ENCODE measurements at regions not wholly inside any gene's neighbourhood (a gene's known extent, or its start where the extent isn't known, plus 50 kb on each side); places are given as distances from the start of the nearest gene placed in this dataset.

DNA sequence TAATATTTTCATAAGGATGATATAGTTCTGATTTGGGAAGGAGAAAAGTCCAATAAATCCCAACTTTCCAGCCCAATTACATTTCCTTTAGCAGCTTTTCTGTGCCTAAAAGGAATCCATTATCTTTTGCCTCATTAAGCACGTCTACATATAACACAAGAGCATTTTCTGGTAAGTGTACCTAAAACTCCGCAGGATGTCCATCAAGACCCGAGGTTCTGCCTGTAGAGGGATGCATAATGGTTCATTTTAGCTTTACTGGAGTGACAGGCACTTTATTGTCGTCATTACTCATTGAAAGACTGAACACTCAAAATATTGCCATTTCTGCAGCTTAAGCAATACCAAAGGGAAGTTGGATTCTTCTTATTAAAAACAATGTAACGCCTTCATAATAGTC is 669.0 kb downstream of the PRELID2 start:
- DNase-seq (ENCODE audit: extremely low read depth, low read depth) = no peak
- TF ChIP-seq, protein P1, sequence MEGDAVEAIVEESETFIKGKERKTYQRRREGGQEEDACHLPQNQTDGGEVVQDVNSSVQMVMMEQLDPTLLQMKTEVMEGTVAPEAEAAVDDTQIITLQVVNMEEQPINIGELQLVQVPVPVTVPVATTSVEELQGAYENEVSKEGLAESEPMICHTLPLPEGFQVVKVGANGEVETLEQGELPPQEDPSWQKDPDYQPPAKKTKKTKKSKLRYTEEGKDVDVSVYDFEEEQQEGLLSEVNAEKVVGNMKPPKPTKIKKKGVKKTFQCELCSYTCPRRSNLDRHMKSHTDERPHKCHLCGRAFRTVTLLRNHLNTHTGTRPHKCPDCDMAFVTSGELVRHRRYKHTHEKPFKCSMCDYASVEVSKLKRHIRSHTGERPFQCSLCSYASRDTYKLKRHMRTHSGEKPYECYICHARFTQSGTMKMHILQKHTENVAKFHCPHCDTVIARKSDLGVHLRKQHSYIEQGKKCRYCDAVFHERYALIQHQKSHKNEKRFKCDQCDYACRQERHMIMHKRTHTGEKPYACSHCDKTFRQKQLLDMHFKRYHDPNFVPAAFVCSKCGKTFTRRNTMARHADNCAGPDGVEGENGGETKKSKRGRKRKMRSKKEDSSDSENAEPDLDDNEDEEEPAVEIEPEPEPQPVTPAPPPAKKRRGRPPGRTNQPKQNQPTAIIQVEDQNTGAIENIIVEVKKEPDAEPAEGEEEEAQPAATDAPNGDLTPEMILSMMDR (IDR thresholded peaks at IDR 0.05; ENCODE audit: low read depth, low read length) = no peak

DNA sequence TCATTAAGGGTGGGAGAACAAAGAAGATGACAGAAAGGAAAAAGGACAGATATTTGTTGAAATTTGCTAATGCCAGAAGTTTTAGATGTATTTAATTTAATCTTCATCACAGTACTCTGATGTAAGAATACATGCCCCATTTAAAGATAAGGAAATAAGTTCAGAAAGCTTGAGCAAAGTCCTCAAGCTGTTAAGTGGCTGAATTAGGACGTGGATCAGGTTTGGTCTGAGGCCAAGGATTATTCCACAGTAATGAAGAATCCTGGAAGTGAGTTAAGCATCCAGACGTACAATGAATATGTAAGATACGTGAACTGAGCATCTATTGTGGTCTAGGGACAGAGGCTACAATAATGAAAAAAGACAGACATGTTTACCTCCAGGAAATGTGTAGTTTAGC is 671.3 kb downstream of the PRELID2 start:
- TF ChIP-seq, protein P1 (IDR thresholded peaks at IDR 0.05; ENCODE audit: low read depth, low read length) = no peak
- no peak for DNase-seq (ENCODE audit: extremely low read depth, low read depth)

DNA sequence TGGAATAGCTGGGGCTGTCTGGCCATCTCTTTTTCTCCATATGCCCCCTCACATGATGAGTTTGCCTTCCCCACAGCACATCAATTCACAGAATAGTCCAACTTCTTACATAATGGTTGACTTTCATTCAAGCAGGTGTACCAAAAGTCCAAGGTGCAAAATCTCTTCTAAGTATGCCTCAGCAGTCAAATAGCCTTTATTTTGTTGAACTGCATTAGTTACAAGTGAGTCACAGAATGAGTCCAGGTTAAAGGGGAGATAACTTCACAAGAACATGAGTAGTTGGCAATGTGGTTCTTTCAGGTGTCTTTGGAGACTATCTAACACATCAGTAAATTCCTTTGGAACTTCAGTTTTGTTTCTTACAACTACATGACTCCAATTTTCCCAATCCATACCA is 672.5 kb downstream of the PRELID2 start:
- TF ChIP-seq, protein P1 (IDR thresholded peaks at IDR 0.05; ENCODE audit: low read depth, low read length) = no peak
- DNase-seq (ENCODE audit: extremely low read depth, low read depth) = no peak

DNA sequence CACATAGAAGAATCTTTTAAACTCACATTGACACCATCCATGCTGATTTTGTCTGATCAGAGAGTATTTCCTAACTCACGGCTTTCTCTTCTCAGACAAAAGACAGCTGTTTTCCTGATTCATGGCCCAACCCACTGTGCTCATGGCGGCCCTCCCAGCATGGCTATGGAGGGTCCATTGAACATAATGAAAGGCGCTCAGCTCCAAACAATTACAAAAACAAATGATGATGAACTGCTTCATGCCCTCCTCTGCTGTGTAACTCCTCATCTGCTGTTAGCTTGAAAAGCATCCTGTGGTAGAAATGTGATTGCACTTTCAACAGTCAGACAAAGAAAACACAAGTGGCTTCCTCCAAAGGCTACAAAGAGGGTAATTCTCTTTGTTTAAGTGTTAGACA is 673.8 kb downstream of the PRELID2 start:
- DNase-seq (ENCODE audit: extremely low read depth, low read depth) = no peak
- TF ChIP-seq, protein P1 (IDR thresholded peaks at IDR 0.05; ENCODE audit: low read depth, low read length) = no peak

DNA sequence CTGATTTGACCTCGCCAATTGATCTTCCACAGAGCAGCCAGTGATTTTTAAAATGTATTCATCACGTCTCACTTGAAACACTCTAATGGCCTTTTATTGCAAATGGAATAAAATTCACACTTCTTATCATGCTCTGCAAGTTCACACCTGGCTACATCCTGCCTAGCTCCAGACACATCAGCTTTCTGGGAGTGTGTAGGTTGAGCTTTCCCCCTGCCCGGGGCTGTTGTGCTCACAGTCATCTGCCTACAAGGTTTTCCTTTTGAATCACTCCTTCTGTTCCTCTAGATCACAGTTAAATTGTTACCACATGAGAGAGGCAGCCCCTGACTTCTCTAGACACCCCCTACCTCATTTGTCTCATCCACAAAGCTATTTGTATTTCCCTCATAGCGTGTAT is 674.5 kb downstream of the PRELID2 start:
- no peak for DNase-seq (ENCODE audit: extremely low read depth, low read depth)
- TF ChIP-seq, protein P1 (IDR thresholded peaks at IDR 0.05; ENCODE audit: low read depth, low read length) = no peak

DNA sequence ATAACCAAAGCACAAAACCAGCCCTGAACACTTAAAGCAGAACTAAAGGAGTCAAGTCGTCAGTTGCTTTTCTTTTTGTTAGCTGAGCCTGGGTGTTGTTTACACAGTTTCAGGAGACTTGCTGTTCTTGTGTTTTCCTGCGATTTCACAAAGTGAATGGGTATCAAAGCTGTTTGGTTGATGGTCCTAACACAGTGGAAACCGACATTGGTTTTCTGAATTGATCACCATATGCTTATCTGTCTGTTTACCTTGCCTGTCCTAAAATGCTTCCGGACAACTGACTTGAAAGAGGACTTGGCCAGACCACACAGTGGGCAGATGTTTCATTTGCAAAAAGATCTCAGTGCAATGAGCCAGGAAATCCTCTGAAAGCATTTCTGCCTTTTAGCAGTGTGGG is 676.4 kb downstream of the PRELID2 start:
- DNase-seq (ENCODE audit: extremely low read depth, low read depth) = no peak
- TF ChIP-seq, protein P1 (IDR thresholded peaks at IDR 0.05; ENCODE audit: low read depth, low read length) = no peak

DNA sequence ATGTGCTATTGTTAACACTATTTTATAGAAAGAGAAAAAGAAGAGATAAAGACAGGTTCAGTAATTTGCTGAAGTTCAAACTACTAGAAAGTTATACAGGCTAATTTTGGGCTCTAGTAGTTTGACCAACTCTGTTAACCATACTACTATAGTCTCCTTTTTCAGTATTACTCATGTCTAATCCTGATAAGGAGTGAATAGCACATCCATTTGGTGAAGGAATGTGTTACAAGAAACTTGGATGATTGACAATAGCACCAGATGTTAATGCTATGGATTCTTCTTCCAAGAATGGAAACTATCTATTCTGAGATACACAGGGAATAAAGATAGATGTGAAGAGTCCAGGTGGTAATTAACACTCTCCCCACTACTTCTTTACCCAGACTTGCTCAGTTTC is 677.3 kb downstream of the PRELID2 start:
- TF ChIP-seq, protein P1 (IDR thresholded peaks at IDR 0.05; ENCODE audit: low read depth, low read length) = no peak
- no peak for DNase-seq (ENCODE audit: extremely low read depth, low read depth)

Data from AG09319 (cell line).